ENCODE measurements at regions not wholly inside any gene's neighbourhood (a gene's known extent, or its start where the extent isn't known, plus 50 kb on each side); places are given as distances from the start of the nearest gene placed in this dataset.
A peak's percentile ranks its signal among the peaks of the same experiment; 100 is the strongest.
"Not testable (repeated sequence)": the region's sequence is repeated elsewhere in the genome, so short reads cannot be mapped to it uniquely, and the experiment has no call there.

- Histone ChIP-seq H3K9me3 (ENCODE audit: low read length) (no peaks in the 10 kb centered on the region), H3K36me3 (ENCODE audit: insufficient read depth, low read length) (no peaks in the 10 kb centered on the region), H3K27ac (ENCODE audit: low read depth, low read length) (no peak overlapping the region), H3K4me3 (ENCODE audit: low read length) (no peak overlapping the region), H3K27me3 (ENCODE audit: insufficient read depth, low read length, poor library complexity, severe bottlenecking) (no peaks in the 10 kb centered on the region), H3K4me1 (ENCODE audit: insufficient read depth, low read length) (peaks cover 12% of the 10 kb centered on the region)
- Mint-ChIP-seq H3K4me3 (no peak overlapping the region), H3K9me3 (no peaks in the 10 kb centered on the region), H3K36me3 (peaks cover 0 to 2% (median 0%) of the 10 kb centered on the region in 3 donors), H3K27ac (no peak overlapping the region), H3K4me1 (peaks cover 10 to 14% (median 11%) of the 10 kb centered on the region in 3 donors), H3K27me3 (peaks cover 0 to 1% of the 10 kb centered on the region in 2 donors)
- ChIA-PET POLR2A (no interaction called here), CTCF (interaction anchor here (0.9 kb wide), 1 partner anchor 13 kb away, joined by 3 read pairs; no protein-coding TSS in a partner anchor)
- DNase-seq: no peak
These were observed 66.4 kb upstream of the LTA4H start for GRCh38 chr12:96101806-96102205.

GRCh38 chr12:96103067-96103644 is 67.8 kb upstream of the LTA4H start:
- Histone ChIP-seq H3K4me3 (ENCODE audit: low read length) (no peak overlapping the region), H3K4me1 (ENCODE audit: insufficient read depth, low read length) (peaks cover 17% of the 10 kb centered on the region), H3K27ac (ENCODE audit: low read depth, low read length) (no peak overlapping the region), H3K9me3 (ENCODE audit: low read length) (no peaks in the 10 kb centered on the region), H3K27me3 (ENCODE audit: insufficient read depth, low read length, poor library complexity, severe bottlenecking) (no peaks in the 10 kb centered on the region), H3K36me3 (ENCODE audit: insufficient read depth, low read length) (no peaks in the 10 kb centered on the region)
- Mint-ChIP-seq H3K4me3 (no peak overlapping the region), H3K9me3 (no peaks in the 10 kb centered on the region), H3K27ac (no peak overlapping the region), H3K4me1 (peaks cover 15 to 19% (median 16%) of the 10 kb centered on the region in 3 donors), H3K27me3 (peaks cover 0 to 1% of the 10 kb centered on the region in 2 donors), H3K36me3 (peaks cover 0 to 2% (median 0%) of the 10 kb centered on the region in 3 donors)
- ChIA-PET POLR2A (no interaction called here), CTCF (no interaction called here)
- no peak for DNase-seq

DNA sequence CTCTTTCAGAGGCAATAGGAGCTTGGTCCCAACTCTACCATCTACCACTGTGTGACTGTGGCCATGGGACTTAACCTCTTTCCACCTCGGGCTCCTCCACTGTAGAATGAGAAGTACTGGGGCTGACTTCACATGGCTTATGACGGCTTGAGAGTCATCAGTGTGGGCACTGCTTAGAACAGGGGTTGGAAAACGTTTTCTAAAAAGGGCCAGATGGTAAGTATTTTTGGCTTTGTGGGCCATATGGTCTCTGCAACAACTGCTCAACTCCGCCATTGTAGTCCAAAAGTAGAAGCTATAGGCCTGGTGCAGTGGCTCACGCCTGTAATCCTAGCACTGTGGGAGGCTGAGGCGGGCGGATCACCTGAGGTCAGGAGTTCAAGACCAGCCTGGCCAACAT is 69.2 kb upstream of the LTA4H start:
- no peak overlapping the region for H3K27ac ChIP-seq (ENCODE audit: low read depth, low read length)
- Mint-ChIP-seq H3K27me3 (peaks cover 0 to 1% of the 10 kb centered on the region in 2 donors), H3K27ac (peak overlapping the region in 2 of 8 donors; percentile 6 to 50), H3K36me3 (peaks cover 0 to 2% (median 0%) of the 10 kb centered on the region in 3 donors), H3K4me1 (peaks cover 17 to 20% (median 19%) of the 10 kb centered on the region in 3 donors), H3K9me3 (no peaks in the 10 kb centered on the region), H3K4me3 (no peak overlapping the region)
- H3K4me3 ChIP-seq (ENCODE audit: low read length): no peak overlapping the region
- H3K4me1 ChIP-seq (ENCODE audit: insufficient read depth, low read length): peaks cover 14% of the 10 kb centered on the region
- ChIA-PET CTCF (interaction anchor here (1.6 kb wide), 1 partner anchor 111 kb away, joined by 4 read pairs; no protein-coding TSS in a partner anchor), POLR2A (no interaction called here)
- H3K36me3 ChIP-seq (ENCODE audit: insufficient read depth, low read length): no peaks in the 10 kb centered on the region
- H3K27me3 ChIP-seq (ENCODE audit: insufficient read depth, low read length, poor library complexity, severe bottlenecking): no peaks in the 10 kb centered on the region
- no peaks in the 10 kb centered on the region for H3K9me3 ChIP-seq (ENCODE audit: low read length)
- DNase-seq: no peak

- CTCF ChIA-PET: no interaction called here
These were observed 70.8 kb upstream of the LTA4H start for GRCh38 chr12:96106137-96106536.

DNA sequence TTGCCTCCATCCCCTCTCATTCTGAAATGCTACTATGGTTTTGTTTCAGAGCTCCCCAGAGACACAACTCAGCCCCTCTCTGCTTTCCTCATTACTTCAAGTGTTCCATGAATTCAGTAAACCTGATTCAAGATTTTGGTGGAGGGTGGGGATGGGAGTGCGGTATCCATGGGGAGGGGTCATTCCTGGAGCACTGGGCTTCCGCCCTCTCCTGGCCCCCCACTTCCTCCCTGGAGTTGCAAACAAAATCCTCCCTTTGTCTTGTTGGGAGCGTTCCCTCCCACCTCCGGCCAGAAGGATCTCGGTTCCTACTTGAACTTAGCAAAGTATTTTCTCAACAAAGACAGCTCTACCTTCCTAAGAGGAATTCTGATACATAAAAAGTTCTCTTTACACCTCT is 71.8 kb upstream of the LTA4H start:
- no peaks in the 10 kb centered on the region for H3K9me3 ChIP-seq (ENCODE audit: low read length)
- CTCF ChIA-PET: no interaction called here

More at GRCh38 chr12:96106137-96106536, 70.8 kb upstream of the LTA4H start:
- Mint-ChIP-seq H3K4me3 (no peak overlapping the region), H3K27ac (peak overlapping the region in 2 of 8 donors; percentile 1 to 45), H3K27me3 (peaks cover 0 to 1% of the 10 kb centered on the region in 2 donors), H3K36me3 (peaks cover 0 to 2% (median 0%) of the 10 kb centered on the region in 3 donors), H3K9me3 (no peaks in the 10 kb centered on the region), H3K4me1 (peaks cover 7 to 13% (median 11%) of the 10 kb centered on the region in 3 donors)
- no peak overlapping the region for H3K27ac ChIP-seq (ENCODE audit: low read depth, low read length)
- H3K27me3 ChIP-seq (ENCODE audit: insufficient read depth, low read length, poor library complexity, severe bottlenecking): no peaks in the 10 kb centered on the region
- POLR2A ChIA-PET: no interaction called here
- no peaks in the 10 kb centered on the region for H3K36me3 ChIP-seq (ENCODE audit: insufficient read depth, low read length)
- no peak overlapping the region for H3K4me3 ChIP-seq (ENCODE audit: low read length)
- H3K4me1 ChIP-seq (ENCODE audit: insufficient read depth, low read length): peaks cover 6% of the 10 kb centered on the region
- DNase-seq: no peak
- H3K9me3 ChIP-seq (ENCODE audit: low read length): no peaks in the 10 kb centered on the region

GRCh38 chr12:96108321-96108720 is 72.9 kb upstream of the LTA4H start:
- no peaks in the 10 kb centered on the region for H3K9me3 Mint-ChIP-seq
- peak overlapping the region in 7 of 8 donors; percentile 13 to 91 (median 71) for H3K27ac Mint-ChIP-seq
- no peaks in the 10 kb centered on the region for H3K9me3 ChIP-seq (ENCODE audit: low read length)
- peaks cover 0 to 3% of the 10 kb centered on the region in 2 donors for H3K27me3 Mint-ChIP-seq
- H3K4me3 ChIP-seq (ENCODE audit: low read length): no peak overlapping the region
- peak overlapping the region in 6 of 7 donors; percentile 38 to 84 (median 74) for H3K4me3 Mint-ChIP-seq
- peaks cover 6% of the 10 kb centered on the region for H3K4me1 ChIP-seq (ENCODE audit: insufficient read depth, low read length)
- H3K27ac ChIP-seq (ENCODE audit: low read depth, low read length): no peak overlapping the region
- H3K4me1 Mint-ChIP-seq: peaks cover 7 to 13% (median 11%) of the 10 kb centered on the region in 3 donors
- ChIA-PET POLR2A (no interaction called here), CTCF (no interaction called here)
- H3K27me3 ChIP-seq (ENCODE audit: insufficient read depth, low read length, poor library complexity, severe bottlenecking): no peaks in the 10 kb centered on the region
- DNase-seq: peak in 2 of 5 donors; percentile 1 to 25
- no peaks in the 10 kb centered on the region for H3K36me3 ChIP-seq (ENCODE audit: insufficient read depth, low read length)
- peaks cover 0 to 2% (median 0%) of the 10 kb centered on the region in 3 donors for H3K36me3 Mint-ChIP-seq

More for the DNA sequence above, 71.8 kb upstream of the LTA4H start:
- H3K27ac ChIP-seq (ENCODE audit: low read depth, low read length): no peak overlapping the region
- Mint-ChIP-seq H3K4me3 (no peak overlapping the region), H3K9me3 (no peaks in the 10 kb centered on the region), H3K27ac (peak overlapping the region in 1 of 8 donors; percentile 44), H3K27me3 (peaks cover 0 to 1% of the 10 kb centered on the region in 2 donors), H3K36me3 (peaks cover 0 to 2% (median 0%) of the 10 kb centered on the region in 3 donors), H3K4me1 (peaks cover 7 to 13% (median 11%) of the 10 kb centered on the region in 3 donors)
- POLR2A ChIA-PET: no interaction called here
- peaks cover 6% of the 10 kb centered on the region for H3K4me1 ChIP-seq (ENCODE audit: insufficient read depth, low read length)
- no peak overlapping the region for H3K4me3 ChIP-seq (ENCODE audit: low read length)
- no peaks in the 10 kb centered on the region for H3K27me3 ChIP-seq (ENCODE audit: insufficient read depth, low read length, poor library complexity, severe bottlenecking)
- no peaks in the 10 kb centered on the region for H3K36me3 ChIP-seq (ENCODE audit: insufficient read depth, low read length)
- DNase-seq: no peak

GRCh38 chr12:96108941-96109340 is 73.6 kb upstream of the LTA4H start:
- H3K4me3 ChIP-seq (ENCODE audit: low read length); H3K4me1 ChIP-seq (ENCODE audit: insufficient read depth, low read length); H3K27ac Mint-ChIP-seq; CTCF ChIA-PET; H3K27ac ChIP-seq (ENCODE audit: low read depth, low read length); H3K9me3 Mint-ChIP-seq; H3K36me3 ChIP-seq (ENCODE audit: insufficient read depth, low read length); H3K9me3 ChIP-seq (ENCODE audit: low read length); POLR2A ChIA-PET; DNase-seq; H3K4me3 Mint-ChIP-seq; H3K27me3 Mint-ChIP-seq; H3K36me3 Mint-ChIP-seq; H3K27me3 ChIP-seq (ENCODE audit: insufficient read depth, low read length, poor library complexity, severe bottlenecking): not testable (repeated sequence)
- peaks cover 7 to 13% (median 11%) of the 10 kb centered on the region in 3 donors for H3K4me1 Mint-ChIP-seq

DNA sequence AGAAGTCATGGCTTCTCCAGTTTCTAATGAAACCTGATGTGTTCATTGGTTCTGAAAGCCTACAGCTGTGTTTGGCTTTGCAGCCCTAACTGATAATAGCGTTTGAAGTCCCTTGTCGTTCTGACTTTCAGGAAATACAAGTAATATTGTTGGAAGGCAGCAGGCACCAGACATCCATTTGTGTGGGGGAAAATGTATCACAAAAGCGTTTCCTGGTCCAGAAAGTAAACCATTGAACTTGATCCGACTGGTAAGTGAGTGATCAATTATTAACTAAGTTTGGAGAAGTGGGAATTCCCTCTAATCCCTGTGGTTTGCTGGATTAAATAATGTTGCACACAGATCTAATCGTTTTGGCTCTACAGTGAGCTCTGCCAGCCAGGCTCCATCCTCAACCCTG is 77.3 kb upstream of the LTA4H start:
- CTCF ChIA-PET: no interaction called here

More for the DNA sequence above, 77.3 kb upstream of the LTA4H start:
- DNase-seq: no peak
- Mint-ChIP-seq H3K36me3 (peaks cover 0 to 2% (median 0%) of the 10 kb centered on the region in 3 donors), H3K4me1 (peaks cover 7 to 13% (median 11%) of the 10 kb centered on the region in 3 donors), H3K27ac (peak overlapping the region in 1 of 8 donors; percentile 8), H3K4me3 (no peak overlapping the region), H3K9me3 (no peaks in the 10 kb centered on the region), H3K27me3 (peaks cover 0 to 2% of the 10 kb centered on the region in 2 donors)
- Histone ChIP-seq H3K27me3 (ENCODE audit: insufficient read depth, low read length, poor library complexity, severe bottlenecking) (no peaks in the 10 kb centered on the region), H3K36me3 (ENCODE audit: insufficient read depth, low read length) (no peaks in the 10 kb centered on the region), H3K27ac (ENCODE audit: low read depth, low read length) (no peak overlapping the region), H3K4me1 (ENCODE audit: insufficient read depth, low read length) (peaks cover 8% of the 10 kb centered on the region), H3K4me3 (ENCODE audit: low read length) (no peak overlapping the region), H3K9me3 (ENCODE audit: low read length) (no peaks in the 10 kb centered on the region)
- POLR2A ChIA-PET: no interaction called here

Data from CD8-positive, alpha-beta memory T cell (primary cell).